ENCODE measurements at regions not wholly inside any gene's neighbourhood (a gene's known extent, or its start where the extent isn't known, plus 50 kb on each side); places are given as distances from the start of the nearest gene placed in this dataset.

DNA sequence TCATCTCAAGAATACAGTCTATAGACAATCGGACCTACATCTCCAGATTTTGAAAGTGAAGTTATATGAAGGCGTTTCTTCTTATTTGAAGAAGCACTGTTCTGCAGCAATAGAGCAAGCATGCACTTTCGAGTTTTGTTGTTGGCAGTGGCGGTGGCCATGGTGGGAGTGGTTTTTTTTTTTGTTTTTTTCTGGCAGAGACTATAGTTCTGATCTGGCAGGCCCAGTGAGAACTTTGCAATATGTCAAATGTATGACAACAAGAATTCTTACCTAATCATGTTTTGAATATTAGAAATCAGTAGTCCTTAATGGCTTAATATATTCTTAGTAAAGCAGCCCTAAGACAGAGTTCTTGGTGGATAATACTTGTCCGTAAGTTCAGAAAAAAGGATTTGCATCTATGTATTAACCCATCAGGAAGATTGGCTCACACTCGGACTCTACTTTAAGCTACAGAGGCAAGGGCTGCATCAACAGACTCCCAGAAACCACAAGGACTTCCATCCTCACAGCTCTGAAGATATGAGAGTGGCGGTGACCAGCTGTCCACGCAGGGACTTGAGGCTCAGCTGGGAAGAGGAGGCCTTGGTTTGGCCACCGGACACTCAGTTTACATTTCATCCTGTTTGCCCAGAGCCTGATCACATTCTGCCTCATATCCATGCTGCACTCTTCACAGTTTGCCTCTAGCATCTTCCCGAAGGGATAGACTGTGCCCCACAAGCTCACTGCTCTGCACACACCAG is 124.1 kb upstream of the THBS1 start:
- TF ChIP-seq, protein P1, sequence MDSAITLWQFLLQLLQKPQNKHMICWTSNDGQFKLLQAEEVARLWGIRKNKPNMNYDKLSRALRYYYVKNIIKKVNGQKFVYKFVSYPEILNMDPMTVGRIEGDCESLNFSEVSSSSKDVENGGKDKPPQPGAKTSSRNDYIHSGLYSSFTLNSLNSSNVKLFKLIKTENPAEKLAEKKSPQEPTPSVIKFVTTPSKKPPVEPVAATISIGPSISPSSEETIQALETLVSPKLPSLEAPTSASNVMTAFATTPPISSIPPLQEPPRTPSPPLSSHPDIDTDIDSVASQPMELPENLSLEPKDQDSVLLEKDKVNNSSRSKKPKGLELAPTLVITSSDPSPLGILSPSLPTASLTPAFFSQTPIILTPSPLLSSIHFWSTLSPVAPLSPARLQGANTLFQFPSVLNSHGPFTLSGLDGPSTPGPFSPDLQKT (CRISPR knock-in tag; IDR thresholded peaks at IDR 0.05; ENCODE audit: borderline replicate concordance): no peak
- TF ChIP-seq SMAD3 (CRISPR knock-in tag; IDR thresholded peaks at IDR 0.05) (no peak), TCF7L2 (IDR thresholded peaks at IDR 0.05; ENCODE audit: low read depth, low read length) (no peak), ZNF484 (CRISPR knock-in tag; IDR thresholded peaks at IDR 0.05; ENCODE audit: borderline replicate concordance, low read depth) (no peak)
- TF ChIP-seq, protein P2, sequence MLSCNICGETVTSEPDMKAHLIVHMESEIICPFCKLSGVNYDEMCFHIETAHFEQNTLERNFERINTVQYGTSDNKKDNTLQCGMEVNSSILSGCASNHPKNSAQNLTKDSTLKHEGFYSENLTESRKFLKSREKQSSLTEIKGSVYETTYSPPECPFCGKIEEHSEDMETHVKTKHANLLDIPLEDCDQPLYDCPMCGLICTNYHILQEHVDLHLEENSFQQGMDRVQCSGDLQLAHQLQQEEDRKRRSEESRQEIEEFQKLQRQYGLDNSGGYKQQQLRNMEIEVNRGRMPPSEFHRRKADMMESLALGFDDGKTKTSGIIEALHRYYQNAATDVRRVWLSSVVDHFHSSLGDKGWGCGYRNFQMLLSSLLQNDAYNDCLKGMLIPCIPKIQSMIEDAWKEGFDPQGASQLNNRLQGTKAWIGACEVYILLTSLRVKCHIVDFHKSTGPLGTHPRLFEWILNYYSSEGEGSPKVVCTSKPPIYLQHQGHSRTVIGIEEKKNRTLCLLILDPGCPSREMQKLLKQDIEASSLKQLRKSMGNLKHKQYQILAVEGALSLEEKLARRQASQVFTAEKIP (CRISPR knock-in tag; IDR thresholded peaks at IDR 0.05; ENCODE audit: borderline replicate concordance): no peak
